OCI-LY1 (cell line): ENCODE measurements at regions not wholly inside any gene's neighbourhood (a gene's known extent, or its start where the extent isn't known, plus 50 kb on each side); places are given as distances from the start of the nearest gene placed in this dataset.

Experiments used
- H2AFZ ChIP-seq: fragments of 200-600 bp; sonication (generic), shearing (Covaris generic); 2 replicates; pipeline ENCODE4 v1.6.0; 2014; ENCODE audit warnings: antibody characterized with exemption, mild to moderate bottlenecking, low read length
- H3F3A ChIP-seq: fragments of 200-600 bp; sonication (generic), shearing (Covaris generic); 2 replicates; pipeline ENCODE4 v1.6.0; 2014; ENCODE audit warnings: mild to moderate bottlenecking, antibody characterized with exemption, low read length, moderate library complexity; ENCODE audit not compliant: insufficient read depth
- H3K27ac ChIP-seq: fragments of 200-600 bp; sonication (generic); 2 replicates; pipeline ENCODE4 v1.5.1; 2014; ENCODE audit warnings: low read length, mixed run types, mild to moderate bottlenecking, low read depth; ENCODE audit not compliant: poor library complexity, severe bottlenecking
- H3K27me3 ChIP-seq: fragments of 200-600 bp; sonication (generic); 2 replicates; pipeline ENCODE4 v1.6.0; 2014; ENCODE audit warnings: antibody characterized with exemption, mild to moderate bottlenecking, low read length, moderate library complexity; ENCODE audit not compliant: insufficient read depth
- H3K36me3 ChIP-seq: fragments of 200-600 bp; sonication (generic); 2 replicates; pipeline ENCODE4 v1.6.1; 2014; ENCODE audit warnings: mild to moderate bottlenecking, antibody characterized with exemption, low read length, moderate library complexity, mixed read lengths; ENCODE audit not compliant: insufficient read depth
- H3K4me1 ChIP-seq: fragments of 200-600 bp; sonication (generic); 2 replicates; pipeline ENCODE4 v1.5.1; 2014; ENCODE audit warnings: mild to moderate bottlenecking, low read length, moderate library complexity; ENCODE audit not compliant: insufficient read depth, severe bottlenecking
- H3K4me2 ChIP-seq: fragments of 200-600 bp; sonication (generic), shearing (Covaris generic); 2 replicates; pipeline ENCODE4 v1.6.1; 2014; ENCODE audit warnings: low read length
- H3K4me3 ChIP-seq: fragments of 200-600 bp; sonication (generic); 2 replicates; pipeline ENCODE4 v1.5.1; 2014; ENCODE audit warnings: low read length, low read depth, mild to moderate bottlenecking, mixed read lengths; ENCODE audit not compliant: poor library complexity, severe bottlenecking
- H3K79me2 ChIP-seq: fragments of 200-600 bp; shearing (Covaris generic); 2 replicates; pipeline ENCODE4 v1.6.1; 2016; ENCODE audit warnings: mixed run types, low read length, mixed read lengths; ENCODE audit not compliant: insufficient read depth
- H3K9ac ChIP-seq: fragments of 200-600 bp; sonication (generic), shearing (Covaris generic); 2 replicates; pipeline ENCODE4 v1.6.1; 2014; ENCODE audit warnings: mild to moderate bottlenecking, low read length, mixed read lengths
- H3K9me2 ChIP-seq: fragments of 200-600 bp; sonication (generic), shearing (Covaris generic); 2 replicates; pipeline ENCODE4 v1.6.1; 2014; ENCODE audit warnings: low read depth, mild to moderate bottlenecking, low read length, mixed read lengths
- H3K9me3 ChIP-seq: fragments of 200-600 bp; shearing (Covaris generic); 2 replicates; pipeline ENCODE4 v1.6.1; 2014; ENCODE audit warnings: low read length, mixed read lengths
- H4K20me1 ChIP-seq: fragments of 200-600 bp; sonication (generic), shearing (Covaris generic); 2 replicates; pipeline ENCODE4 v1.6.0; 2016; ENCODE audit warnings: mild to moderate bottlenecking, low read length; ENCODE audit not compliant: insufficient read depth
- CTCF ChIP-seq: fragments of 200-600 bp; sonication (generic), shearing (Covaris generic); IDR thresholded peaks from 2 replicates; pipeline ENCODE4 v1.5.1; 2017; ENCODE audit warnings: mild to moderate bottlenecking, antibody characterized with exemption, low read length, moderate library complexity, mixed read lengths
- EZH2 ChIP-seq: fragments of 200-600 bp; sonication (generic), shearing (Covaris generic); IDR thresholded peaks from 2 replicates; pipeline ENCODE4 v1.8.0; 2017; ENCODE audit warnings: borderline replicate concordance, mixed run types, mild to moderate bottlenecking, antibody characterized with exemption, low read length, moderate library complexity, mixed read lengths

- no peaks in the 10 kb centered on the region for H3K9me2 ChIP-seq
- H3K9ac ChIP-seq: no peak overlapping the region
- H2AFZ ChIP-seq: no peak overlapping the region
- no peaks in the 10 kb centered on the region for H3K79me2 ChIP-seq
- no peak overlapping the region for H3K4me2 ChIP-seq
- no peaks in the 10 kb centered on the region for H3K36me3 ChIP-seq
- no peak overlapping the region for H3K4me3 ChIP-seq
- H3K27me3 ChIP-seq: no peaks in the 10 kb centered on the region
- H3F3A ChIP-seq: no peaks in the 10 kb centered on the region
- H3K27ac ChIP-seq: no peak overlapping the region
- TF ChIP-seq CTCF (no peak), EZH2 (no peak)
- H3K4me1 ChIP-seq: no peaks in the 10 kb centered on the region
- no peaks in the 10 kb centered on the region for H3K9me3 ChIP-seq
- H4K20me1 ChIP-seq: no peaks in the 10 kb centered on the region
Measured at GRCh38 chr14:88934351-88934806, 109.9 kb downstream of the TTC8 start.

GRCh38 chr14:88935083-88935482 is 110.6 kb downstream of the TTC8 start:
- H2AFZ ChIP-seq: no peak overlapping the region

GRCh38 chr14:88937706-88938105 is 113.3 kb downstream of the TTC8 start:
- H3K4me2 ChIP-seq: no peak overlapping the region
- no peaks in the 10 kb centered on the region for H3F3A ChIP-seq

More at GRCh38 chr14:88935083-88935482, 110.6 kb downstream of the TTC8 start:
- no peak overlapping the region for H3K4me3 ChIP-seq
- H3K9ac ChIP-seq: no peak overlapping the region
- H3K4me2 ChIP-seq: no peak overlapping the region
- no peaks in the 10 kb centered on the region for H3K79me2 ChIP-seq
- no peak overlapping the region for H3K27ac ChIP-seq
- TF ChIP-seq EZH2 (no peak), CTCF (no peak)
- H4K20me1 ChIP-seq: no peaks in the 10 kb centered on the region
- H3K27me3 ChIP-seq: no peaks in the 10 kb centered on the region
- no peaks in the 10 kb centered on the region for H3K36me3 ChIP-seq
- H3K9me2 ChIP-seq: no peaks in the 10 kb centered on the region
- no peaks in the 10 kb centered on the region for H3F3A ChIP-seq
- H3K9me3 ChIP-seq: no peaks in the 10 kb centered on the region
- H3K4me1 ChIP-seq: no peaks in the 10 kb centered on the region

More at GRCh38 chr14:88937706-88938105, 113.3 kb downstream of the TTC8 start:
- Histone ChIP-seq H3K4me1 (no peaks in the 10 kb centered on the region), H3K27ac (no peak overlapping the region), H3K9me2 (no peaks in the 10 kb centered on the region), H3K79me2 (no peaks in the 10 kb centered on the region), H3K9ac (no peak overlapping the region), H4K20me1 (no peaks in the 10 kb centered on the region), H3K4me3 (no peak overlapping the region), H3K27me3 (no peaks in the 10 kb centered on the region), H2AFZ (no peak overlapping the region), H3K36me3 (no peaks in the 10 kb centered on the region), H3K9me3 (no peaks in the 10 kb centered on the region)
- TF ChIP-seq EZH2 (no peak), CTCF (no peak)
